ENCODE measurements at regions not wholly inside any gene's neighbourhood (a gene's known extent, or its start where the extent isn't known, plus 50 kb on each side); places are given as distances from the start of the nearest gene placed in this dataset.
"Not testable (repeated sequence)": the region's sequence is repeated elsewhere in the genome, so short reads cannot be mapped to it uniquely, and the experiment has no call there.

DNA sequence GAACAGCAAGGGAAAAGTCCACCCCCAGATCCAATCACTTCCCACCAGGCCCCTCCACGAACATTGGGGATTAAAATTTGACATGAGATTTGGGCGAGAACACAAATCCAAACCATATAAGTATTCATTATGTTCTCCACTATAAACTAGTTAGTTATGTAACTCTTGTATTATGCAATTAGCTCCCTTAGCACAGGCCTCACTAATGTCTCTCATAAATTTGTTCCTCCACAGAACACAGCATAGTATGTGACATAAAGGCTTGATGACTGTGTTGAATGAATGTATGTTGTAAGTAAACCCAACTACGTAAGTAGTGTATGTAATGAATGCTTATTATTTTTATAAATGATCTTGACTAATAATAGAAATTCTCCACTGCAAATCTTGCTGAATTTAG, 223.3 kb upstream of the ZRANB2 start:
- Mint-ChIP-seq H3K4me3 (no peak overlapping the region), H3K27me3 (no peaks in the 10 kb centered on the region), H3K4me1 (no peaks in the 10 kb centered on the region), H3K36me3 (no peaks in the 10 kb centered on the region), H3K27ac (no peak overlapping the region), H3K9me3 (peaks cover 0 to 12% (median 2%) of the 10 kb centered on the region in 7 donors)
- no peak for DNase-seq
- no peaks in the 10 kb centered on the region for H3K27me3 ChIP-seq (ENCODE audit: control insufficient read depth, insufficient read depth, low read length)
- no peaks in the 10 kb centered on the region for H3K9me3 ChIP-seq (ENCODE audit: control insufficient read depth in 2 of 2, low read length in 2 of 2)
- no peak for ATAC-seq (ENCODE audit: low read depth in 2 of 2)
- no peak overlapping the region for H3K27ac ChIP-seq (ENCODE audit: insufficient read depth, low read length, poor library complexity, severe bottlenecking)
- H3K4me3 ChIP-seq (ENCODE audit: low read depth, low read length), result no peak overlapping the region
- no peaks in the 10 kb centered on the region for H3K36me3 ChIP-seq (ENCODE audit: control insufficient read depth, insufficient read depth, low read length)
- H3K4me1 ChIP-seq (ENCODE audit: control insufficient read depth, insufficient read depth, low read length, poor library complexity, severe bottlenecking), result no peaks in the 10 kb centered on the region

DNA sequence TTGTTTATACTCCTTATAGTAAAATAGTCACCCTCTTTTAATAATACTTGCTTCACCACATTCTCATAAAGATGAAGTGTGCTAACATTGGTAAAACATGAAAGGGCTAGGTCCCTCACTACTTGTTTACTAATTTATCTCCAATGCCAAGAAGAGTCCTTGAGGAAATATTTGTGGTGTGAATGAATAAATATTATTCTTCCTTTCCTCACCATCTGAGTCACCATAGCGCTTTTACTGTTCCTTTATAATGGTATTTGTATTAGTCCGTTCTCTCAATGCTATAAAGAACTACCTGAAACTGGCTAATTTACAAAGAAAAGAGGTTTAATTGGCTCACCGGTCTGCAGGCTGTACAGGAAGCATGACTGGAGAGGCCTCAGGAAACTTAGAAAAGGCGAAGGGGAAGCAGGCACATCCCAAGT, 222.8 kb upstream of the ZRANB2 start:
- H3K27ac Mint-ChIP-seq, result no peak overlapping the region
- ATAC-seq (ENCODE audit: low read depth in 2 of 2) (no peak), DNase-seq (no peak)
- no peaks in the 10 kb centered on the region for H3K4me1 Mint-ChIP-seq
- H3K36me3 ChIP-seq (ENCODE audit: control insufficient read depth, insufficient read depth, low read length), result no peaks in the 10 kb centered on the region
- no peaks in the 10 kb centered on the region for H3K9me3 ChIP-seq (ENCODE audit: control insufficient read depth in 2 of 2, low read length in 2 of 2)
- no peaks in the 10 kb centered on the region for H3K36me3 Mint-ChIP-seq
- H3K9me3 Mint-ChIP-seq, result peaks cover 0 to 10% (median 2%) of the 10 kb centered on the region in 7 donors
- no peak overlapping the region for H3K27ac ChIP-seq (ENCODE audit: insufficient read depth, low read length, poor library complexity, severe bottlenecking)
- no peaks in the 10 kb centered on the region for H3K27me3 Mint-ChIP-seq
- H3K4me3 Mint-ChIP-seq, result no peak overlapping the region
- no peaks in the 10 kb centered on the region for H3K4me1 ChIP-seq (ENCODE audit: control insufficient read depth, insufficient read depth, low read length, poor library complexity, severe bottlenecking)
- no peaks in the 10 kb centered on the region for H3K27me3 ChIP-seq (ENCODE audit: control insufficient read depth, insufficient read depth, low read length)
- H3K4me3 ChIP-seq (ENCODE audit: low read depth, low read length), result no peak overlapping the region

DNA sequence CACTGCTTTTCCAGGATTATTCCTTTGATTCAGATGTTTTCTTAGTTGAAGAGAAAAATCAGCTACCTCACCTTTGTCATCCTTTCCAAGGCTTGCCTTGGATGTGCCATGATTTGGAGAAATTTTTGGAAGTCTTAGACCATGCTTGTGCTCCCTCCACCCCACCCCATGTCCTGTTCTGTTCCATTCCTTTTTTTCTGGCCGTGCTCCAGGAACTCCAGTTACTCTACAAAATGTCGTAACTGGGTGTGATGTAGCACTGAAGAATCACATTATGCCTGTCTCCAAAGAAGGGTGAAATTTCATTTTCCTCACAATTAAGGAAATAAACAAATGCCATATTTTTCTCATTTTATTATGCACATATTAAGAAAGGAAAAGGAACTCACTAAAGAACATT, 217.8 kb upstream of the ZRANB2 start:
- no peak overlapping the region for H3K4me3 ChIP-seq (ENCODE audit: low read depth, low read length)
- ATAC-seq (ENCODE audit: low read depth in 2 of 2) (no peak), DNase-seq (no peak)
- Mint-ChIP-seq H3K27me3 (no peaks in the 10 kb centered on the region), H3K4me1 (no peaks in the 10 kb centered on the region), H3K4me3 (no peak overlapping the region), H3K9me3 (peaks cover 0 to 7% (median 2%) of the 10 kb centered on the region in 7 donors), H3K36me3 (no peaks in the 10 kb centered on the region), H3K27ac (no peak overlapping the region)
- no peak overlapping the region for H3K27ac ChIP-seq (ENCODE audit: insufficient read depth, low read length, poor library complexity, severe bottlenecking)
- H3K4me1 ChIP-seq (ENCODE audit: control insufficient read depth, insufficient read depth, low read length, poor library complexity, severe bottlenecking), result no peaks in the 10 kb centered on the region
- no peaks in the 10 kb centered on the region for H3K36me3 ChIP-seq (ENCODE audit: control insufficient read depth, insufficient read depth, low read length)
- no peaks in the 10 kb centered on the region for H3K9me3 ChIP-seq (ENCODE audit: control insufficient read depth in 2 of 2, low read length in 2 of 2)
- no peaks in the 10 kb centered on the region for H3K27me3 ChIP-seq (ENCODE audit: control insufficient read depth, insufficient read depth, low read length)

DNA sequence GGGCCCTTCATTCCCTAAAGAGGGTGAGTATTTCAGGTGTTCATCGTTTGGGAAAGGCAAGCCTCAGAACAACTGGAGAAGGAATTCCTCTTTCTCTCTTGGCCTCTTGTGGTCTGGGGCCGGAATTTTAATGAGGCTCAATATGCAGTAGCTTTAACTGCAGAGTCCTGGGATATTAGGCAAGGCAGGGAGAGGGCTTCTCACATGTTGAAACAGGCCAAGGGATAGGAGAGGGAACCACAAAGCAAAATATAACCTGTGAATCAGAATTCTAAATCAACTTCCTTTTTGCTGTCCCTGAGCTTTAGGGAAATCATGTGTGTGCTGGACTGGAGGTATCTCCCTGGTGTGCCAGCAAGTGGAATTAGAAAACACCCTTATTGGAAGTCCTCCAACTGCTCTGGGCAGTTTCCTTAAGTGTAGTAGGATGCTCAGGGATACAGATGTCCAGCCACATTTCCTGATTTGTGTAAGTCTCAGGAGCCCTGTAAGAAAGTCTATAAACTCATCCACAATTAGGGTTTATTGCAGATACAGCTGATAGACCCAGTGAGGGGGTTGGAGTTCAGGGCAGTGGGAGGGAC, 215.8 kb upstream of the ZRANB2 start:
- Histone ChIP-seq H3K27ac (ENCODE audit: insufficient read depth, low read length, poor library complexity, severe bottlenecking) (no peak overlapping the region), H3K9me3 (ENCODE audit: control insufficient read depth in 2 of 2, low read length in 2 of 2) (no peaks in the 10 kb centered on the region), H3K36me3 (ENCODE audit: control insufficient read depth, insufficient read depth, low read length) (no peaks in the 10 kb centered on the region), H3K27me3 (ENCODE audit: control insufficient read depth, insufficient read depth, low read length) (no peaks in the 10 kb centered on the region), H3K4me3 (ENCODE audit: low read depth, low read length) (no peak overlapping the region), H3K4me1 (ENCODE audit: control insufficient read depth, insufficient read depth, low read length, poor library complexity, severe bottlenecking) (no peaks in the 10 kb centered on the region)
- Mint-ChIP-seq H3K4me3 (no peak overlapping the region), H3K27me3 (no peaks in the 10 kb centered on the region), H3K4me1 (no peaks in the 10 kb centered on the region), H3K36me3 (no peaks in the 10 kb centered on the region), H3K27ac (no peak overlapping the region), H3K9me3 (peaks cover 0 to 8% (median 3%) of the 10 kb centered on the region in 7 donors)
- no peak for ATAC-seq (ENCODE audit: low read depth in 2 of 2)
- no peak for DNase-seq

DNA sequence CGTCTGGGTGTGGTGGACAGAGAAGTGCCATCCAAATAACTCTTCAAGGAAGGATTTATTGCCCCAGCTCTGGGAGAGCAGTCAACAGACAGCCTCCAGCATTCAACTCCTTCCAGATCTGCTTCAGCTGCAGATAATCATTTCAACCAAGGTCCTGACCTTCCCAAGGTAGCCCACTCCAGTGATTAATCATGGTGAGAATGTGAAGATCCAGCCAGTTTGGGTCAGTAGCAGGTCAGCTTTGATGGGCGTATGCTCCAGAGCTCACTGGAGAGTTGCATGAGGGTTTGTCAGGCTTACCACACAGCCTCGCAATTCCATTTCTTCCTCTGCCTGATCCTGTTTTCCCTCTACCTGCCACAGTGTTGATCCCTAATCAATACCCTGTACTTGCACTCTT, 214.5 kb upstream of the ZRANB2 start:
- H3K36me3 ChIP-seq (ENCODE audit: control insufficient read depth, insufficient read depth, low read length), result no peaks in the 10 kb centered on the region

DNA sequence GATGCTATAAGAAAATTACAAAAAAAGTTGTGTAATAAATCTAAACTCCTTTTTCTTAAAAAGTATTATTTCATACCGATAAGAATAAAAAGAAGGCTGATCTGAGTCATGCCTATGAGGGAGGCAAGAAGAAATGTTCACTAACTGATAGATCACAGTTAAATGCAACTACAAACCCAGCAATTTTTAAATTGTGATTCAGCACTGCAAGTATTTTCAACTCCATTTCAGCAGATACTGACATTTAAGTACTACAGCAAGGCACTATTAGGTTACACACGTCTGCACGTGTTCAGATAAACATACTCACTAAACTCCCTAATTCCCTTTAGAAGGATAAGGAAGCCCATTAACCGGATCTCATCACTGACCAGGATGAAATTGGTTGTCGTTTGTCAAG, 213.3 kb upstream of the ZRANB2 start:
- Histone ChIP-seq H3K4me1 (ENCODE audit: control insufficient read depth, insufficient read depth, low read length, poor library complexity, severe bottlenecking) (no peaks in the 10 kb centered on the region), H3K9me3 (ENCODE audit: control insufficient read depth in 2 of 2, low read length in 2 of 2) (no peaks in the 10 kb centered on the region), H3K4me3 (ENCODE audit: low read depth, low read length) (no peak overlapping the region), H3K27me3 (ENCODE audit: control insufficient read depth, insufficient read depth, low read length) (no peaks in the 10 kb centered on the region), H3K27ac (ENCODE audit: insufficient read depth, low read length, poor library complexity, severe bottlenecking) (no peak overlapping the region), H3K36me3 (ENCODE audit: control insufficient read depth, insufficient read depth, low read length) (no peaks in the 10 kb centered on the region)
- Mint-ChIP-seq H3K27ac (no peak overlapping the region), H3K36me3 (no peaks in the 10 kb centered on the region), H3K4me1 (no peaks in the 10 kb centered on the region), H3K9me3 (peaks cover 0 to 13% (median 10%) of the 10 kb centered on the region in 7 donors), H3K4me3 (no peak overlapping the region), H3K27me3 (no peaks in the 10 kb centered on the region)
- DNase-seq (no peak), ATAC-seq (ENCODE audit: low read depth in 2 of 2) (no peak)

More for the DNA sequence above, 214.5 kb upstream of the ZRANB2 start:
- DNase-seq (no peak), ATAC-seq (ENCODE audit: low read depth in 2 of 2) (no peak)
- no peaks in the 10 kb centered on the region for H3K27me3 ChIP-seq (ENCODE audit: control insufficient read depth, insufficient read depth, low read length)
- H3K9me3 Mint-ChIP-seq, result peaks cover 0 to 9% (median 5%) of the 10 kb centered on the region in 7 donors
- no peak overlapping the region for H3K4me3 ChIP-seq (ENCODE audit: low read depth, low read length)
- H3K9me3 ChIP-seq (ENCODE audit: control insufficient read depth in 2 of 2, low read length in 2 of 2), result no peaks in the 10 kb centered on the region
- no peak overlapping the region for H3K4me3 Mint-ChIP-seq
- H3K4me1 Mint-ChIP-seq, result no peaks in the 10 kb centered on the region
- no peak overlapping the region for H3K27ac Mint-ChIP-seq
- no peak overlapping the region for H3K27ac ChIP-seq (ENCODE audit: insufficient read depth, low read length, poor library complexity, severe bottlenecking)
- H3K4me1 ChIP-seq (ENCODE audit: control insufficient read depth, insufficient read depth, low read length, poor library complexity, severe bottlenecking), result no peaks in the 10 kb centered on the region
- no peaks in the 10 kb centered on the region for H3K36me3 Mint-ChIP-seq
- H3K27me3 Mint-ChIP-seq, result no peaks in the 10 kb centered on the region

DNA sequence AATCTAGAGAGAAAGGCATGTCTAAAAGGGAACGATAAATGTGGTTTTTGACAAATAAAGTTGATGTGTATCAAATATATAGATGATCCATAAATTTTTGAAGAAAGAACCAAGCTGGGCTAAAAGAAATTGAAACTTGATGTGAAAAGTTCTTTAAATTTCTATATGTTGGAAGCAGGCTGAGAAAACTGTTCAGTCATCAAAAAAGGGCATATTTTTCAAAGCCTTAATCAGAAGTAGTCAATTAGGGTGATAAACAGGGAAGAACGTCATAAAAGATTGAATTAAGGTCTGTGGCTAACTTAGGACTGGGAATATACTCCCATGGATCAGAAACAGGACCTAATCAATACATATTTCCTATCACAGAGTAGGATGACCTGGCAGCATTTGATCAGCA, 211.4 kb upstream of the ZRANB2 start:
- no peaks in the 10 kb centered on the region for H3K4me1 Mint-ChIP-seq
- H3K4me3 Mint-ChIP-seq, result no peak overlapping the region
- H3K27me3 Mint-ChIP-seq, result no peaks in the 10 kb centered on the region
- Histone ChIP-seq H3K9me3 (ENCODE audit: control insufficient read depth in 2 of 2, low read length in 2 of 2) (no peaks in the 10 kb centered on the region), H3K27me3 (ENCODE audit: control insufficient read depth, insufficient read depth, low read length) (no peaks in the 10 kb centered on the region), H3K4me3 (ENCODE audit: low read depth, low read length) (no peak overlapping the region), H3K4me1 (ENCODE audit: control insufficient read depth, insufficient read depth, low read length, poor library complexity, severe bottlenecking) (no peaks in the 10 kb centered on the region), H3K27ac (ENCODE audit: insufficient read depth, low read length, poor library complexity, severe bottlenecking) (no peak overlapping the region), H3K36me3 (ENCODE audit: control insufficient read depth, insufficient read depth, low read length) (no peaks in the 10 kb centered on the region)
- peaks cover 0 to 16% (median 12%) of the 10 kb centered on the region in 7 donors for H3K9me3 Mint-ChIP-seq
- H3K36me3 Mint-ChIP-seq, result no peaks in the 10 kb centered on the region
- H3K27ac Mint-ChIP-seq, result no peak overlapping the region
- DNase-seq, result no peak
- ATAC-seq (ENCODE audit: low read depth in 2 of 2), result no peak

DNA sequence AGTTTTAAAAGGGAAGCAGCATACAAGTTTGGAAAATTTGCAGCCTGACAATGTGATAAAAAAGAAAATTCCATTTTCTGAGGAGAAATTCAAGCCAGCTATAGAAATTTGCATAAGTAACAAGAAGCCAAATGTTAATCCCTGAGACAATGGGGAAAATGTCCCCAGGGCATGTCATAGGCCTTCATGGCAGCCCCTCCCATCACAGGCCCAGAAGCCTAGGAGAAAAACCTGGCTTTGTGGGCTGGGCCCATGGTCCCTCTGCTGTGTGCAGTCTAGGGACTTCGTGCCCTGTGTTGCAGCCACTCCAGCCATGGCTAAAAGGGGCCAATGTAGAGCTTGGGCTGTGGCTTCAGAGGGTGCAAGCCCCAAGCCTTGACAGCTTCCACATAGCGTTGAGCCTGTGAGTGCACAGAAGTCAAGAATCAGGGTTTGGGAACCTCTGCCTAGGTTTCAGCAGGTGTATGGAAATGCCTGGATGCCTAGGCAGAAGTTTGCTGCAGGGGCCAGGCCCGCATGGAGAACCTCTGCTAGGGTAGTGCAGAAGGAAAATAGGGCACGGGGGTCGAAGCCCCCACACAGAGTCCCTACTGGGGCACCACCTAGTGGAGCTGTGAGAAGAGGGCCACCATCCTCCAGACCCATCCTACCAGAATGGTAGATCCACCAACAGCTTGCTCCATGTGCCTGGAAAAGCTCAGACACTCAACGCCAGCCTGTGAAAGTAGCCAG, 209.8 kb upstream of the ZRANB2 start:
- not testable (repeated sequence) for H3K36me3 ChIP-seq (ENCODE audit: control insufficient read depth, insufficient read depth, low read length); H3K36me3 Mint-ChIP-seq; H3K4me1 Mint-ChIP-seq; H3K27ac ChIP-seq (ENCODE audit: insufficient read depth, low read length, poor library complexity, severe bottlenecking); ATAC-seq (ENCODE audit: low read depth in 2 of 2); H3K9me3 ChIP-seq (ENCODE audit: control insufficient read depth in 2 of 2, low read length in 2 of 2); H3K4me3 Mint-ChIP-seq; H3K27ac Mint-ChIP-seq; H3K27me3 ChIP-seq (ENCODE audit: control insufficient read depth, insufficient read depth, low read length); DNase-seq; H3K4me1 ChIP-seq (ENCODE audit: control insufficient read depth, insufficient read depth, low read length, poor library complexity, severe bottlenecking); H3K4me3 ChIP-seq (ENCODE audit: low read depth, low read length); H3K27me3 Mint-ChIP-seq
- peaks cover 0 to 16% (median 12%) of the 10 kb centered on the region in 7 donors for H3K9me3 Mint-ChIP-seq
